Hepatocyte (in vitro differentiated cells): ENCODE measurements at regions not wholly inside any gene's neighbourhood (a gene's known extent, or its start where the extent isn't known, plus 50 kb on each side); places are given as distances from the start of the nearest gene placed in this dataset.
"Not testable (repeated sequence)": the region's sequence is repeated elsewhere in the genome, so short reads cannot be mapped to it uniquely, and the experiment has no call there.

Source experiments
- DNase-seq: peaks from one replicate; pipeline ENCODE4 v3.0.0-alpha.2; 2016; ENCODE audit warnings: low spot score
- H2AFZ ChIP-seq: fragments of 200-600 bp; sonication (generic); 2 replicates; pipeline ENCODE4 v1.6.0; 2016; ENCODE audit warnings: antibody characterized with exemption, mild to moderate bottlenecking
- H3K27ac ChIP-seq: fragments of 200-600 bp; sonication (generic); 2 replicates; pipeline ENCODE4 v1.5.1; 2016; ENCODE audit warnings: mild to moderate bottlenecking
- H3K27me3 ChIP-seq: fragments of 200-600 bp; sonication (generic); 2 replicates; pipeline ENCODE4 v1.6.1; 2016
- H3K36me3 ChIP-seq: fragments of 200-600 bp; sonication (generic); replicated peaks from 2 replicates; pipeline ENCODE4 v1.5.1; 2016; ENCODE audit warnings: low read depth; ENCODE audit not compliant: insufficient read depth
- H3K4me1 ChIP-seq: fragments of 200-600 bp; sonication (generic); 2 replicates; pipeline ENCODE4 v1.5.1; 2016; ENCODE audit warnings: mild to moderate bottlenecking, moderate library complexity; ENCODE audit not compliant: insufficient read depth
- H3K4me2 ChIP-seq: fragments of 200-600 bp; sonication (generic); 2 replicates; pipeline ENCODE4 v1.6.0; 2016
- H3K4me3 ChIP-seq: fragments of 200-600 bp; sonication (generic); 2 replicates; pipeline ENCODE4 v1.5.1; 2016; ENCODE audit warnings: mild to moderate bottlenecking
- H3K79me2 ChIP-seq: fragments of 200-600 bp; sonication (generic); 2 replicates; pipeline ENCODE4 v1.6.0; 2017; ENCODE audit warnings: mild to moderate bottlenecking
- H3K9me2 ChIP-seq: fragments of 200-600 bp; sonication (generic); replicated peaks from 2 replicates; pipeline ENCODE4 v1.6.0; 2017; ENCODE audit warnings: mild to moderate bottlenecking; ENCODE audit not compliant: insufficient read depth
- H3K9me3 ChIP-seq: fragments of 200-600 bp; sonication (generic); 2 replicates; pipeline ENCODE4 v1.5.1; 2016; ENCODE audit warnings: low read depth, mild to moderate bottlenecking
- H4K20me1 ChIP-seq: fragments of 200-600 bp; sonication (generic); 2 replicates; pipeline ENCODE4 v1.6.0; 2016; ENCODE audit warnings: mild to moderate bottlenecking; ENCODE audit not compliant: insufficient read depth, poor library complexity, severe bottlenecking
- EZH2 ChIP-seq: fragments of 200-600 bp; sonication (generic); IDR thresholded peaks from 2 replicates; pipeline ENCODE4 v1.6.1; 2016; ENCODE audit warnings: antibody characterized with exemption, mild to moderate bottlenecking, borderline replicate concordance
- EZH2phosphoT487 ChIP-seq: fragments of 200-600 bp; sonication (generic); IDR thresholded peaks from one replicate; pipeline ENCODE4 v1.6.1; 2018; ENCODE audit warnings: antibody characterized with exemption, mild to moderate bottlenecking, low read depth, moderate library complexity; ENCODE audit not compliant: unreplicated experiment, severe bottlenecking
- WGBS: methylation state at CpG from one replicate; pipeline ENCODE4 v1.1.6; 2016; ENCODE audit warnings: low lambda C conversion rate; ENCODE audit errors: missing lambda C conversion rate; 5-methylcytosine and 5-hydroxymethylcytosine counted together
- TF ChIP-seq, protein P1 (sequence below): fragments of 200-600 bp; sonication (generic); IDR thresholded peaks from 2 replicates; pipeline ENCODE4 v1.5.1; 2016; ENCODE audit warnings: antibody characterized with exemption, mild to moderate bottlenecking; ENCODE audit not compliant: poor library complexity

DNA sequence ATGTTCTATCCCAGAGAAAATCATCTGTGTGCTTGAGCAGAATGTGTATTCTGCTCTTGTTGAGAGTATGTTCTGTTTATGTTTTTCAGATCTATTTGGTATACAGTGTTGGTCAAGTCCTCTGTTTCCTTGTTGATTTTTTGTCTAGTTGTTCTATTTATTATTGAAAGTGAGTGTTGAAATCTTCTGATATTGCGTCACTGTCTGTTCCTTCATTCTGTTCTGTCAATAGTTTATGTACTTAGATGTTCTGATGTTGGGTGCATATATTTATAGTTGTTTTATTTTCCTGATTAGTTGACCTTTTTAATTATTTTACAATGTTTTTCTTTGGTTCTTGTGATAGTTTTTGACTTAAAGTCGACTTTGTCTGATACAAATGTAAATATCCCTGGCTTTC, 458.7 kb upstream of the HSF2 start:
- no peak overlapping the region for H3K4me3 ChIP-seq
- no peak overlapping the region for H3K4me2 ChIP-seq
- TF ChIP-seq EZH2 = no peak
- TF ChIP-seq, protein P1, sequence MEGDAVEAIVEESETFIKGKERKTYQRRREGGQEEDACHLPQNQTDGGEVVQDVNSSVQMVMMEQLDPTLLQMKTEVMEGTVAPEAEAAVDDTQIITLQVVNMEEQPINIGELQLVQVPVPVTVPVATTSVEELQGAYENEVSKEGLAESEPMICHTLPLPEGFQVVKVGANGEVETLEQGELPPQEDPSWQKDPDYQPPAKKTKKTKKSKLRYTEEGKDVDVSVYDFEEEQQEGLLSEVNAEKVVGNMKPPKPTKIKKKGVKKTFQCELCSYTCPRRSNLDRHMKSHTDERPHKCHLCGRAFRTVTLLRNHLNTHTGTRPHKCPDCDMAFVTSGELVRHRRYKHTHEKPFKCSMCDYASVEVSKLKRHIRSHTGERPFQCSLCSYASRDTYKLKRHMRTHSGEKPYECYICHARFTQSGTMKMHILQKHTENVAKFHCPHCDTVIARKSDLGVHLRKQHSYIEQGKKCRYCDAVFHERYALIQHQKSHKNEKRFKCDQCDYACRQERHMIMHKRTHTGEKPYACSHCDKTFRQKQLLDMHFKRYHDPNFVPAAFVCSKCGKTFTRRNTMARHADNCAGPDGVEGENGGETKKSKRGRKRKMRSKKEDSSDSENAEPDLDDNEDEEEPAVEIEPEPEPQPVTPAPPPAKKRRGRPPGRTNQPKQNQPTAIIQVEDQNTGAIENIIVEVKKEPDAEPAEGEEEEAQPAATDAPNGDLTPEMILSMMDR = no peak
- TF ChIP-seq EZH2phosphoT487 = no peak
- WGBS = 79% methylated on average over 2 of the region's 2 CpGs
- no peaks in the 10 kb centered on the region for H3K4me1 ChIP-seq
- H3K79me2 ChIP-seq = no peaks in the 10 kb centered on the region
- H3K27ac ChIP-seq = no peak overlapping the region
- no peaks in the 10 kb centered on the region for H3K27me3 ChIP-seq
- no peak overlapping the region for H2AFZ ChIP-seq
- DNase-seq = no peak
- no peaks in the 10 kb centered on the region for H3K9me2 ChIP-seq
- H3K36me3 ChIP-seq = no peaks in the 10 kb centered on the region
- peaks cover 5% of the 10 kb centered on the region for H3K9me3 ChIP-seq
- H4K20me1 ChIP-seq = no peaks in the 10 kb centered on the region

DNA sequence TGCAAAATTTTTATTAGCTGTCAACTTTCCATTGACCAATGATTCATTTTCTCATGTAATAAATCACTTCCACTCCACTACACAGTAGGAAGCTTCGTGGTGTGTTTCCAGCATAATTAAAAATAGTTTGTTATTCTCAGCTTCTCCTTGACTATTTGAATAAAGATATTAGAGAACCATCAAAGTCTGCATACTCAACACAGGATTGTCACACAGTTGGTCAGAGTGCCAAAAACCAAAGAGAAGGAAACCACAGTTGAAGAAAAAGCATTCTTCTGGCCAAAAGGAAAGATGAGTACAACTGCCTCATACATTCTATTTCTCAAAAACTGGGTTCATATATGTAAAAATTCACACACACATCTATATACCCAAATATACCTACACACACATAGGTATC, 455.1 kb upstream of the HSF2 start:
- H3K9me2 ChIP-seq = no peaks in the 10 kb centered on the region
- DNase-seq = no peak
- no peaks in the 10 kb centered on the region for H3K36me3 ChIP-seq
- H3K27me3 ChIP-seq = no peaks in the 10 kb centered on the region
- no peaks in the 10 kb centered on the region for H3K9me3 ChIP-seq
- H3K79me2 ChIP-seq = no peaks in the 10 kb centered on the region
- H2AFZ ChIP-seq = no peak overlapping the region
- H4K20me1 ChIP-seq = no peaks in the 10 kb centered on the region
- TF ChIP-seq, protein P1 = no peak
- no peak for TF ChIP-seq EZH2
- no peak for TF ChIP-seq EZH2phosphoT487
- no peaks in the 10 kb centered on the region for H3K4me1 ChIP-seq
- no peak overlapping the region for H3K4me3 ChIP-seq
- no peak overlapping the region for H3K27ac ChIP-seq
- 86% methylated on average over 1 of the region's 1 CpG for WGBS
- no peak overlapping the region for H3K4me2 ChIP-seq

DNA sequence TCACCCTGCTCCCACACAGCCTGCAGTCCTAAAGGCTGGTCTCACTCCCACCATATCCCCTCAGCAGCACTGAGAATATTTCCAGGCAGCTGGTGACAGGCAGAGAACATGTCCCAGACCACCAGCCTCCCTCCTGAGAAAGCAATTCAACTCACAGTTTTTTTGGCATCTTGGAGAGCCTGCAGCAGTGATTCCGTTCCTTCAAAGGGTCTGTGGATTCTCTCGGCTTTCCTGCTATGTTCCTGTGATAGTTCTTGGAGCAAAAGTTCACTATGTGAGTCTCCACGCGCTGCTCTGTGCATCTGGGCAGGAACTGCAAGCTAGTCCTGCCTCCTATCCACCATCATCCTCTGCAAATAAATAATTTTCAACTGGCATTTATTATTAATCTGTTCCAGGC, 448.3 kb upstream of the HSF2 start:
- no peaks in the 10 kb centered on the region for H3K9me3 ChIP-seq
- no peak overlapping the region for H3K4me3 ChIP-seq
- H3K27ac ChIP-seq = peak overlapping the region; percentile 25
- H3K27me3 ChIP-seq = no peaks in the 10 kb centered on the region
- TF ChIP-seq EZH2 = no peak
- TF ChIP-seq, protein P1 = no peak
- no peak overlapping the region for H2AFZ ChIP-seq
- no peaks in the 10 kb centered on the region for H4K20me1 ChIP-seq
- H3K36me3 ChIP-seq = no peaks in the 10 kb centered on the region
- peak; percentile 5 for DNase-seq
- peak overlapping the region; percentile 16 for H3K4me2 ChIP-seq
- H3K9me2 ChIP-seq = no peaks in the 10 kb centered on the region
- no peaks in the 10 kb centered on the region for H3K79me2 ChIP-seq
- WGBS = 72% methylated on average over 4 of the region's 4 CpGs
- peaks cover 13% of the 10 kb centered on the region for H3K4me1 ChIP-seq

DNA sequence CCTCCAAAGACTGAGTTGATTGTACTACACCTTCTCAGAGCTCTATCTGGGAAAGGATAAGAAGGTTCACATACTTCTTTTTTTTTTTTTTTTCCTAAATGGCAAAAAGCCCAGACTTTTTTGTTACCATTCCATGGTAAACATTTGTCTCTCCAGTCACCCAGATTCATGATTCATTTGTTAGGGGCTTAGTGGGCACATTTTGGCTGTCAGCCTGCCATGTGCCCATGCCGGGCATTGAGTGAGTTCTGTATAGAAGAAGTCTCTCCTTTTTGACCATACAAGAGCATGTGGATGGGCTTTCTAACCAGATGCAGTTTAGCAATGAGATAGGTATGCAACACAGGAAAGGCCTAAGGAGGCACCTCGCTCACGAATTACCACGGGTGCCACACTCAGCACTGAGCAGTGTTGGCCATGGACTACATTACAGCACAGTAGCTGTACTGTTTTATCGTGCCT, 447.5 kb upstream of the HSF2 start:
- H3K4me2 ChIP-seq = no peak overlapping the region
- no peak overlapping the region for H2AFZ ChIP-seq
- H3K27ac ChIP-seq = peak overlapping the region; percentile 25

DNA sequence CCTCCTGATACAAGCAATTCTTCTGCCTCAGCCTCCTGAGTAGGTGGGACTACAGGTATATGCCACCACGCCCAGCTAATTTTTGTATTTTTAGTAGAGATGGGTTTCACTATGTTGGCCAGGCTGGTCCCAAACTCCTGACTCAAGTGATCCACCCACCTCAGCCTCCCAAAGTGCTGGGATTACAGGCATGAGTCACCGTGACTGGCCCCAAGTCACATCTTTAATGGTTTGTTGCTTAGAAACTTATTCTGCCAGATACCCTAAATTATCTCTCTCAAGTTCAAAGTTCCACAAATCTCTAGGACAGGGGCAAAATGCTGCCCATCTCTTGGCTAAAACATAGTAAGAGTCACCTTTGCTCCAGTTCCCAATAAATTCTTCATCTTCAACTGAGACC, 444.1 kb upstream of the HSF2 start:
- 94% methylated on average over 2 of the region's 2 CpGs for whole genome bisulfite sequencing
- H2AFZ ChIP-seq, H3K79me2 ChIP-seq, H3K4me2 ChIP-seq, H3K27me3 ChIP-seq, DNase-seq, H3K9me3 ChIP-seq, H4K20me1 ChIP-seq, H3K36me3 ChIP-seq, H3K27ac ChIP-seq, H3K9me2 ChIP-seq, H3K4me3 ChIP-seq: not testable (repeated sequence)
- H3K4me1 ChIP-seq = peaks cover 13% of the 10 kb centered on the region

More for the DNA sequence above, 447.5 kb upstream of the HSF2 start:
- Histone ChIP-seq H3K36me3 (no peaks in the 10 kb centered on the region), H3K27me3 (no peaks in the 10 kb centered on the region), H3K4me3 (no peak overlapping the region), H3K4me1 (peaks cover 13% of the 10 kb centered on the region), H3K79me2 (no peaks in the 10 kb centered on the region), H3K9me2 (no peaks in the 10 kb centered on the region), H4K20me1 (no peaks in the 10 kb centered on the region), H3K9me3 (no peaks in the 10 kb centered on the region)
- DNase-seq = peak; percentile 9
- TF ChIP-seq EZH2phosphoT487 = no peak
- TF ChIP-seq EZH2 = no peak
- TF ChIP-seq, protein P1 = no peak
- WGBS = 78% methylated on average over 5 of the region's 5 CpGs
